Thoracic aorta (tissue), 2 donors: ENCODE measurements at regions not wholly inside any gene's neighbourhood (a gene's known extent, or its start where the extent isn't known, plus 50 kb on each side); places are given as distances from the start of the nearest gene placed in this dataset.

ENCODE experiments used
- ATAC-seq: fragments of 150-250 bp; one replicate; pipeline ENCODE4 v1.8.0; 2017; ENCODE audit warnings: low read depth; ENCODE audit not compliant: insufficient number of reproducible peaks, low FRiP score
- DNase-seq: peaks from one replicate; pipeline ENCODE4 v3.0.0-alpha.2; 2020; ENCODE audit warnings: low spot score
- H3K27ac ChIP-seq, 2 donors: fragments of 200-600 bp; sonication (generic); 1 replicate in 1 of 2; 2 replicates in 1 of 2; pipeline ENCODE4 v1.5.1; 2016; ENCODE audit warnings: mild to moderate bottlenecking in 2 of 2, moderate library complexity in 2 of 2
- H3K27me3 ChIP-seq: fragments of 200-600 bp; sonication (generic); replicated peaks from 2 replicates; pipeline ENCODE4 v1.6.0; 2016; ENCODE audit warnings: mild to moderate bottlenecking; ENCODE audit not compliant: insufficient read depth
- H3K36me3 ChIP-seq: fragments of 200-600 bp; sonication (generic); one replicate; pipeline ENCODE4 v1.5.1; 2016
- H3K4me1 ChIP-seq, 2 donors: fragments of 200-600 bp; sonication (generic); 1 replicate in 1 of 2; 2 replicates in 1 of 2; pipeline versions ENCODE4 v1.5.1 to v1.6.0; 2016; ENCODE audit warnings: low read depth in 2 of 2, mild to moderate bottlenecking in 1 of 2; ENCODE audit not compliant: control insufficient read depth in 1 of 2
- H3K4me3 ChIP-seq: fragments of 200-600 bp; sonication (generic); 2 replicates; pipeline ENCODE4 v1.5.1; 2016; ENCODE audit warnings: mild to moderate bottlenecking
- H3K9me3 ChIP-seq: fragments of 200-600 bp; sonication (generic); 2 replicates; pipeline ENCODE4 v1.5.1; 2016
- TF ChIP-seq, protein P1 (sequence below): fragments of 200-600 bp; sonication (generic); IDR thresholded peaks from one replicate; pipeline ENCODE4 v1.5.1; 2019; ENCODE audit warnings: antibody characterized with exemption

DNA sequence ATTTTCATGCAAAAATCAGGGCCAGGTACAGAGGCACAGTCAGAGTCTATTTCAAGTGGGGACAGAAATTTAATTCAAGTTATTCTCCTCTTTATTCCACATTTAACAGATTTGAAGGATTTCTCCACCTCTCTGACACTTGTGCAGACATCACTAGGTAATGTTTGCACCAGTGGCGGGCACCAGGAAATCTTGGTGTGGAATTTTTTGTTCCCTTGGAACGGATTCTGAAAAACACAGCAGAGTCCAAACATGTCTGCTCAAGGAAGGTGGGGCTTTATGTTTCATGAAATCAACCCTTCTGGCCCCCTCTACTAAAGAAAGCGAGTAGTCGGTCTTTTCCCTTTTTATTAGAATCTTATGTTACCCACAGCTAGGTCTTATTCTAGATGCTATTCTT is 271.2 kb upstream of the MDFIC2 start:
- ATAC-seq (no peak), DNase-seq (no peak)
- Histone ChIP-seq H3K4me3 (no peak overlapping the region), H3K4me1 (no peaks in the 10 kb centered on the region), H3K36me3 (no peaks in the 10 kb centered on the region), H3K9me3 (no peaks in the 10 kb centered on the region), H3K27ac (no peak overlapping the region), H3K27me3 (no peaks in the 10 kb centered on the region)
- TF ChIP-seq, protein P1, sequence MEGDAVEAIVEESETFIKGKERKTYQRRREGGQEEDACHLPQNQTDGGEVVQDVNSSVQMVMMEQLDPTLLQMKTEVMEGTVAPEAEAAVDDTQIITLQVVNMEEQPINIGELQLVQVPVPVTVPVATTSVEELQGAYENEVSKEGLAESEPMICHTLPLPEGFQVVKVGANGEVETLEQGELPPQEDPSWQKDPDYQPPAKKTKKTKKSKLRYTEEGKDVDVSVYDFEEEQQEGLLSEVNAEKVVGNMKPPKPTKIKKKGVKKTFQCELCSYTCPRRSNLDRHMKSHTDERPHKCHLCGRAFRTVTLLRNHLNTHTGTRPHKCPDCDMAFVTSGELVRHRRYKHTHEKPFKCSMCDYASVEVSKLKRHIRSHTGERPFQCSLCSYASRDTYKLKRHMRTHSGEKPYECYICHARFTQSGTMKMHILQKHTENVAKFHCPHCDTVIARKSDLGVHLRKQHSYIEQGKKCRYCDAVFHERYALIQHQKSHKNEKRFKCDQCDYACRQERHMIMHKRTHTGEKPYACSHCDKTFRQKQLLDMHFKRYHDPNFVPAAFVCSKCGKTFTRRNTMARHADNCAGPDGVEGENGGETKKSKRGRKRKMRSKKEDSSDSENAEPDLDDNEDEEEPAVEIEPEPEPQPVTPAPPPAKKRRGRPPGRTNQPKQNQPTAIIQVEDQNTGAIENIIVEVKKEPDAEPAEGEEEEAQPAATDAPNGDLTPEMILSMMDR, result no peak

GRCh38 chr3:70582803-70583202 is 270.4 kb upstream of the MDFIC2 start:
- Histone ChIP-seq H3K27ac (no peak overlapping the region), H3K36me3 (no peaks in the 10 kb centered on the region), H3K9me3 (no peaks in the 10 kb centered on the region), H3K27me3 (no peaks in the 10 kb centered on the region), H3K4me3 (no peak overlapping the region), H3K4me1 (no peaks in the 10 kb centered on the region)
- DNase-seq (no peak), ATAC-seq (no peak)
- TF ChIP-seq, protein P1, result no peak

DNA sequence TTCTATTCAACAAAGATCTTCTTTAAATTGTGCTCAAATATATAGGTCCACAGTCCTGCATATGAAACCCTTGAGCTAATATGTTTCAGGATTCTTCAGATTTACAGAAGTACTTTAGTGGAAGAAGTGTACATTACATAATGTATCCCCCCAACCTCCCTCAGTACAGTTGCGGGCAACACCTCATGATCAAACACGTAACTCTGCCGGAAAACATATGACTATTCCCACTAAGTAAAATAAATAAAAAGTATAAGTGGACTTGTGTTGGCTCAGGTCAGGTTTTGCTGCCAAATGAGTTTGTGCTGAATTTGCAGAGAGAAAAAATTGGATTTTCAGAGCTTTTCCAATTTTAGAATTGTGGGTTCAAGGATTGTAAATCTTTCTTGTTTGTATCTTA is 267.6 kb upstream of the MDFIC2 start:
- Histone ChIP-seq H3K27ac (no peak overlapping the region), H3K27me3 (no peaks in the 10 kb centered on the region), H3K9me3 (no peaks in the 10 kb centered on the region), H3K4me1 (no peaks in the 10 kb centered on the region), H3K4me3 (no peak overlapping the region), H3K36me3 (no peaks in the 10 kb centered on the region)
- TF ChIP-seq, protein P1, result no peak
- DNase-seq, result no peak
- no peak for ATAC-seq

DNA sequence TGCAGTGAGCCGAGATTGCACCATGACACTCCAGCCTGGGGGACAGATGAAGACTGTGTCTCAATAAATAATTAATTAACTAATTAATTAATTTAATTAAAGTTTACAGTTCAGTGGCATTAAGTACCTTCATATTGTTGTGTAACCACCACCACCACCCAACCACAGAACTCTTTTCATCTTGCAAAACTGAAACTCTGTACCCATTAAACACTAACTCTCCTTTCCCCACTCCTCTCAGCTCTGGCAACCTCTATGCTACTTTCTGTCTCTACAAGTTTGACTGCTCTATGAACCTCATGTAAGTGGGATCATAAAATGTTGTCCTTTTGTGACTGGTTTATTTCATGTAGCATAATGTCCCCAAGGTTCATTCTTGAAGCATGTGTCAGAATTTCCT is 259.3 kb upstream of the MDFIC2 start:
- no peak overlapping the region for H3K27ac ChIP-seq
- ATAC-seq, result no peak
- H3K4me1 ChIP-seq, result no peaks in the 10 kb centered on the region
- no peak overlapping the region for H3K4me3 ChIP-seq
- H3K36me3 ChIP-seq, result no peaks in the 10 kb centered on the region
- H3K9me3 ChIP-seq, result no peaks in the 10 kb centered on the region
- no peak for DNase-seq
- no peaks in the 10 kb centered on the region for H3K27me3 ChIP-seq
- TF ChIP-seq, protein P1, result no peak

DNA sequence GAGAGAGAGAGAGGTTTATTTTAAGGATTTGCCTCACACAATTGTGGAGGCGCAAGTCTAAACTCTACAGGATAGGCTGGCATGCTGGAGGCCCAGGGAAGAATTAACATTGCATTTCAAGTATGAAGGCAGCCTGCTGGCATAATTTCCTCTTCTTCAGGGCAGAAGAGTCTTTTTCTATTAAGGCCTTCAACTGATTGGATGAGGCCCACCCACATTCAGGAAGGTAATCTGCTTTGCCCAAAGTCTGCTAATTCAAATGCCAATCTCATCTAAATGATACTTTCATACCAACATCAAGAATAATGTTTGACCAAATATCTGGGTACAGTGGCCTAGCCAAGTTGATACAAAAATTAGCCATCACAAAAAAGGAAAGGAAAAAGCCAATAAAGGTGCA is 258.1 kb upstream of the MDFIC2 start:
- Histone ChIP-seq H3K9me3 (no peaks in the 10 kb centered on the region), H3K4me3 (no peak overlapping the region), H3K27me3 (no peaks in the 10 kb centered on the region), H3K4me1 (no peaks in the 10 kb centered on the region), H3K36me3 (no peaks in the 10 kb centered on the region), H3K27ac (no peak overlapping the region)
- no peak for ATAC-seq
- DNase-seq, result no peak
- TF ChIP-seq, protein P1, result no peak
